SJCRH30 (cell line): ENCODE measurements at regions not wholly inside any gene's neighbourhood (a gene's known extent, or its start where the extent isn't known, plus 50 kb on each side); places are given as distances from the start of the nearest gene placed in this dataset.

Experiments
- DNase-seq, 2 experiments: peaks; one replicate each; pipeline ENCODE4 v3.0.0-alpha.2; 2015 to 2020
- H3K27ac ChIP-seq: fragments of 250-450 bp; sonication (Bioruptor Pico); 2 replicates; pipeline ENCODE4 v1.5.1; 2020; ENCODE audit warnings: mild to moderate bottlenecking, moderate library complexity
- H3K27me3 ChIP-seq: fragments of 250-450 bp; sonication (Bioruptor Pico); 2 replicates; pipeline ENCODE4 v1.5.1; 2020; ENCODE audit warnings: mild to moderate bottlenecking, moderate library complexity
- H3K36me3 ChIP-seq: fragments of 250-450 bp; sonication (Bioruptor Pico); 2 replicates; pipeline ENCODE4 v1.5.1; 2020; ENCODE audit warnings: mild to moderate bottlenecking, moderate library complexity
- H3K4me1 ChIP-seq: fragments of 250-450 bp; sonication (Bioruptor Pico); 2 replicates; pipeline ENCODE4 v1.5.1; 2020; ENCODE audit warnings: mild to moderate bottlenecking, moderate library complexity
- H3K4me3 ChIP-seq: fragments of 250-450 bp; sonication (Bioruptor Pico); 2 replicates; pipeline ENCODE4 v1.5.1; 2020; ENCODE audit warnings: mild to moderate bottlenecking, moderate library complexity
- H3K9me3 ChIP-seq: fragments of 250-450 bp; sonication (Bioruptor Pico); replicated peaks from 2 replicates; pipeline ENCODE4 v1.5.1; 2020; ENCODE audit warnings: mild to moderate bottlenecking, moderate library complexity

- H3K27ac ChIP-seq = no peak overlapping the region
- H3K27me3 ChIP-seq = no peaks in the 10 kb centered on the region
- DNase-seq = peak; percentile 63 to 85
- no peak overlapping the region for H3K4me3 ChIP-seq
- peaks cover 3% of the 10 kb centered on the region; the same call in 1 of the 2 replicates for H3K9me3 ChIP-seq
- H3K4me1 ChIP-seq = peaks cover 11% of the 10 kb centered on the region
- H3K36me3 ChIP-seq = no peaks in the 10 kb centered on the region; the same call in 1 of the 2 replicates
Observed at GRCh38 chr11:27183672-27184457, 143.2 kb downstream of the BBOX1 start.

GRCh38 chr11:27179334-27179733 lies 138.7 kb downstream of the BBOX1 start:
- H3K36me3 ChIP-seq = no peaks in the 10 kb centered on the region
- H3K27ac ChIP-seq = no peak overlapping the region
- H3K27me3 ChIP-seq = no peaks in the 10 kb centered on the region
- H3K4me1 ChIP-seq = peaks cover 4% of the 10 kb centered on the region
- H3K4me3 ChIP-seq = no peak overlapping the region
- H3K9me3 ChIP-seq = no peaks in the 10 kb centered on the region
- no peak for DNase-seq

DNA sequence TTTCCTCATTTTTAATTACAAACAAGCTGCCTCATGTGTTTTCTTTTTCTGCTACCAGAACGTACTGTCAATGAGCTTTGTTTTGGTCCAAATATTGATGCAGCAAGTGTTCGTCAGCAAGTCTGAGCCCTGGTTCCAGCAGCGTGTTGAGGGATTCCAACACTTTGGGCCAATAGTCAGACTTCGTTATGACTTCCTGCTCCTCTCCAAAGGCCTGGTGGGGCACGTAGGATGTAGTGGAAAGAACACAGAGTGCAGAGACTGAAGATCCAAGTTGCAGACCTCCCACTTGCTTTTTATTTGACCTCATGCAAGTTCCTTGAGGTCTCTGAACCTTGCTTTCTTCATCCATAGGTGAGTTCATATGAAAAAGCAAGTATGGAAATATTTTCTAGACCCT lies 138.2 kb downstream of the BBOX1 start:
- H3K27ac ChIP-seq = no peak overlapping the region
- no peaks in the 10 kb centered on the region for H3K9me3 ChIP-seq
- no peaks in the 10 kb centered on the region for H3K27me3 ChIP-seq
- H3K4me1 ChIP-seq = no peaks in the 10 kb centered on the region
- no peak for DNase-seq
- no peak overlapping the region for H3K4me3 ChIP-seq
- no peaks in the 10 kb centered on the region for H3K36me3 ChIP-seq
